ENCODE measurements at regions not wholly inside any gene's neighbourhood (a gene's known extent, or its start where the extent isn't known, plus 50 kb on each side); places are given as distances from the start of the nearest gene placed in this dataset.
"Not testable (repeated sequence)": the region's sequence is repeated elsewhere in the genome, so short reads cannot be mapped to it uniquely, and the experiment has no call there.

DNA sequence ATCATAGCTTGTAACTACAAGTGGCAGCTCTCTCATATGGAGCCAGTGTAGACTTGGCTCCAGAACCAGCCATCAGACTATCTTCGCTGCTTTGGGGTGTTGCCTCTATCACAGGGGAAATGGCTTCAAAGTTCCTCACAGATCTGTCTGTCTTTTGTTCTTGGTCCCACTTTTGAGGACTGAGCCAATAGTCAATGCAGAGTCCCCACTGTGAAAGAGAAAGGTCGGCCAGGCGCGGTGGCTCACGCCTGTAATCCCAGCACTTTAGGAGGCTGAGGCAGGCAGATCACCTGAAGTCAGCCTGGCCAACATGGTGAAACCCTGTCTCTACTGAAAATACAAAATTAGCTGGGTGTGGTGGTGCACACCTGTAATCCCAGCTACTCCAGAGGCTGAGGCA is 86.9 kb upstream of the FZD7 start:
- DNase-seq (ENCODE audit: low read depth in 2 of 2), result not testable (repeated sequence)

DNA sequence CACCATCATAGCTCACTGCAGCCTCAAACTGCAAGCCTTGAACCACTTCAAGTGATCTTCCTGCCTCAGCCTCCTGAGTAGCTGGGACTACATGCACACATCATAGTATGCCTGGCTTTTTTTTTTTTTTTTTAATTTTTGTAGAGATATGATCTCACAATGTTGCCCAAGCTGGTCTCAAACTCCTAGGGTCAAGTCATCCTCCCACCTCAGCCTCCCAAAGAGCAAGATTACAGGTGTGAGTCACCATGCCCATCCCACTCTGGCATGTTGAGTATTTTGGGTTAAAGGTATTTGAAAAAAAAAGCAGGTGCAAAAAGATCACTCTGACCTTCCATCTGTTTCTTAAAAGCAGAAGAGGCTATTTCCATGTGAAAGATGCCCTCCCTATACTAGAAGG is 86.4 kb upstream of the FZD7 start:
- DNase-seq (ENCODE audit: low read depth in 2 of 2), result no peak

DNA sequence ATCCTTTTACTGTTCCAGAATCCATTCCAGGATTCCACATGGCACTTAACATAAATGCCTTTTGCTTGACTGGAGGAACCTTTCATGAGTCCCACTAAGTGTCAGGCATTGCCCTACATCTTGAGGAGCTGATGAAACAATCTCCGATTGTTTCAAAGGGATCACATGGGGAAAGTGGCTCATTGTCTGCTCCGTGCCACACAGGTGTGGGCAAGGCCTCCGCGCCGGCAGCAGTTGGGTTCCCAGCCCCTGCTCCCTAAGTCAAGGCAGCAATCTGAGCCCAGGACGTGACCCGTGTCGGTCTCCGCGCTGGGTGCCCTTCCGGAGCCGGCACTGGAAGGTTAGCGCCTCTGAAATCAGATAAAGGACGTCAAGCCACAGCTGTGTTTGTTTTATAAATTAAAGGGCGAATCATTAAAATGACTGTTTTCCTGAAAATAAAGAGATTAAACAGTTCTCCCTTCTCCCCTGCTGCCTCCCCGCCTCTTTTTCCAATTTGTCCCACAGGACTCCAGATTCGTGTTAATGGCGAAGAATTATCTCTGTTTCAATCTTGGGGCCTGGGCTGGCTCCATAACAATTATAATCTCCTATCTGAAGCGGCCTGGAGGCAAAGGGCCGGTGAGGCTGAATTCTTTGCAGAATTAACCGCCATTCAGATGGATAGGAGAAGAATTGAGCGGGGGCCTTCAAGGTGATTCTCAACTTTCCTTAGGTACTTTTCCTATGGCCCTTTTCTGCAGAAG is 84.3 kb upstream of the FZD7 start:
- no peak for DNase-seq (ENCODE audit: low read depth in 2 of 2)

- no peak for DNase-seq (ENCODE audit: low read depth in 2 of 2)
Observed at GRCh38 chr2:201949927-201950246, 83.8 kb upstream of the FZD7 start.

GRCh38 chr2:201950606-201951005 is 83.0 kb upstream of the FZD7 start:
- DNase-seq (ENCODE audit: low read depth in 2 of 2), result no peak

- DNase-seq (ENCODE audit: low read depth in 2 of 2), result no peak
Observed at GRCh38 chr2:201952187-201952586, 81.5 kb upstream of the FZD7 start.

GRCh38 chr2:201953396-201953795 is 80.3 kb upstream of the FZD7 start:
- no peak for DNase-seq (ENCODE audit: low read depth in 2 of 2)

DNA sequence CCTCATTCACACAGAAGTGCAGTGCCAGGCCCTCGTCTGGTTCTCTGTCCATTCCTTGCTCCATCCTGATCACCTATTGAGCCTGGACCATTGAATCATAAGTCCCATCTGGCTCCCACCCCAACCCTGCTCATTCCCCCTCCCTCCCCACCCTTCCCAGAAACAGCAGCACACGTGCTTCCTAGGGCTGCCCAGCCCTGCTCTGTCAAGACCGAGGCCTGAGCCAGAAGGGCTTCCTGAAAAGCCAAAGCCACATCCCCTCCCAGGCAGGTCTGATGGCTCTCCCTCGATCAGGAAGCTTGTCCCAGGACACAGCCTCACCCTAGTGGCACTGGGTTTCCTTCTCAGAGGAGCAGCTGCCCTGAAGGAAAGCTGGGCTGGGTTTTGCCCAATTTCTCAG is 79.8 kb upstream of the FZD7 start:
- DNase-seq (ENCODE audit: low read depth in 2 of 2), result no peak

- no peak for DNase-seq (ENCODE audit: low read depth in 2 of 2)
Observed at GRCh38 chr2:201955231-201955630, 78.4 kb upstream of the FZD7 start.

- no peak for DNase-seq (ENCODE audit: low read depth in 2 of 2)
Observed at GRCh38 chr2:201955702-201956141, 77.9 kb upstream of the FZD7 start.

DNA sequence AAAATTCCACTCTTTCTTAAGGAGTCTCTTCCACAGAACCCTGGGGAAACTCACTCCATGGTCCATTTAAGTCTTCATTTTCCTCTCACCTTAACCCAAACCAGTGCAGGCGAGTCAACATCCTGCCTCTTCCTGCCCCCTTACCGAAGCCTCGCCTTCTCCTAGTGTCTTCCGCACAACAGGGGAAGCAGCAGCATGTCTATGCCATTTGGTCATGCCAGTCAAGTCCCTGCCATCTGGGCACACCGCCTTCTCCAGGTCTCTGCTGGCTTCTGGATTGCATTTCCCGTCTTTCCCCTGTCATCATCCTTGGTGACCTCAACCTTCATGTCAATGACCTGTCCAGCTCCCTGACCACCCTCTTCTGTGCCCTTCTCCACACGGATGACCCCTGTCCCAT is 77.3 kb upstream of the FZD7 start:
- no peak for DNase-seq (ENCODE audit: low read depth in 2 of 2)

GRCh38 chr2:201957091-201957490 is 76.6 kb upstream of the FZD7 start:
- DNase-seq (ENCODE audit: low read depth in 2 of 2), result no peak

DNA sequence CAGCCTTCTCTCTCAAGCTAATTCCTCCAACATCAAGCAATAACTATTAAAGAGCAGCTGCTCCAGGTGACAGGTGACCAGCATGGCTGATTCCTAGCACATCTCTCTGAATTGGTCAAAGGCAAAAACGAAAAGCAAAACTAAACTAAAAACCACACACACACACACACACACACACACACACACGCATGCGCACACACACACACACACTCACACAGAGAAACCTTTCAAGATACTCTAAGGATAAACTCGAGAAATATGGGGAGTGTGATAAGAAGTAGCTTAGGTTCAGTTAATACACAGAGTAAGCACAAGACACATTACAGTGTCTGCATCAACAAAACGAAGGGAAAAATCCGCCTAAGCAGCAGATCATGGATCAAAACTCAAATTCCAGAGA is 74.5 kb upstream of the FZD7 start:
- no peak for DNase-seq (ENCODE audit: low read depth in 2 of 2)

DNA sequence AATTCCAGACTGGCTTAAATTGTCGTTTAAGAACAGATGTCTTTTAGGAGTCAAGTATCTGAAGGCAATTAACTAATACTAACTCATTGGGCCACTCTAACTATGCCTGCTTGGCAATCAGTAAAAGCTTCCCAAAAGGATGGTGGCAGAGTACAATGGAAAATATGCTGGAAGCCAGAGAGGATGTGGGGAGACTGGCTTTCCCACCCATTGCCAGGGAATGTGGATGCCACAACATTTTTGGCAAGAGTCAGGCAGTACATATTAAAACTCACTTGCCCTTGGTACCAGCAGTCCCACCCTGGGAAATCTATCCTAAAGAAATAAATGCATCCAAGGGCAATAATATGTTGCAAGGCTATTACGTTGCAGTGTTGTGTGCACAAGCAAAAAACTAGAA is 74.0 kb upstream of the FZD7 start:
- no peak for DNase-seq (ENCODE audit: low read depth in 2 of 2)

- no peak for DNase-seq (ENCODE audit: low read depth in 2 of 2)
Observed at GRCh38 chr2:201960305-201960704, 73.3 kb upstream of the FZD7 start.

DNA sequence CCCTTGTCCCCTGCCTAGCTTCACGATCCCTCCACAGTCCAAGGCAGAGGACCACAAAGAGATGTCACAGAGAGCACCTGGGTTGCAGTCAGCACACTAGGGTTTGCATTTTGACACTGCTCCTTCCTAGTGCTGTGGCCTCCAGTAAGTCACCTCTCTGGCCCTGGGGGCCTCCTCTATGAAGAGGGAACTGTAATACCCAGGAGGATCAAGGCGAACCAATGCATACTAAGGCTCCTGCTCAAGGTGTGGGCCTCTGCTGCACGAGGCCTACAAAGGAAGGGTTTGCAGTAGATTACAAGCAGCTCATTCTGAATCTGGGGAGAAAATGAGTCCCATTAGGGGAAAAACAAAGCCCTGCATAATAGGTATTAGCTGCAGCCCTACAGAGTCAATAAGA is 72.3 kb upstream of the FZD7 start:
- no peak for DNase-seq (ENCODE audit: low read depth in 2 of 2)

GRCh38 chr2:201962774-201963562 is 70.7 kb upstream of the FZD7 start:
- DNase-seq (ENCODE audit: low read depth in 2 of 2), result no peak

DNA sequence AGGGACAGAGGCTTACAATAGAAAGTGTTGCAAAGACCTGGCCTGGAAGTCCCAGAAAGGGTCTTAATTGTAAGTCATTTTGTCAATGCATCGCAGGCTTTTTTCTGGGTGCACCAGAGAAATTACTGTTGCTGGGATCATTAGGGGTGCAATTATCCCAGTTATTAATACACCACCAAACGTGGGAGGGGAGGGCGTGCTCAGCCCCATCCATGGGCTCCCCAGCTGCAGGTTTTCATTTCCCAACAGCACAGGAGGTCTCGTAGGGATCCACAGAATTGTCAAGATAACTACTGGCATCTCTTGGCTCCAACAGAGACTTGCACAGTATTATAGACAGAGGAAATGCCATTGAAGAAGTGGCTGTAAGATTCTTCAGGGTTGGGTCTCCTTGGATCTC is 69.6 kb upstream of the FZD7 start:
- DNase-seq (ENCODE audit: low read depth in 2 of 2), result no peak

DNA sequence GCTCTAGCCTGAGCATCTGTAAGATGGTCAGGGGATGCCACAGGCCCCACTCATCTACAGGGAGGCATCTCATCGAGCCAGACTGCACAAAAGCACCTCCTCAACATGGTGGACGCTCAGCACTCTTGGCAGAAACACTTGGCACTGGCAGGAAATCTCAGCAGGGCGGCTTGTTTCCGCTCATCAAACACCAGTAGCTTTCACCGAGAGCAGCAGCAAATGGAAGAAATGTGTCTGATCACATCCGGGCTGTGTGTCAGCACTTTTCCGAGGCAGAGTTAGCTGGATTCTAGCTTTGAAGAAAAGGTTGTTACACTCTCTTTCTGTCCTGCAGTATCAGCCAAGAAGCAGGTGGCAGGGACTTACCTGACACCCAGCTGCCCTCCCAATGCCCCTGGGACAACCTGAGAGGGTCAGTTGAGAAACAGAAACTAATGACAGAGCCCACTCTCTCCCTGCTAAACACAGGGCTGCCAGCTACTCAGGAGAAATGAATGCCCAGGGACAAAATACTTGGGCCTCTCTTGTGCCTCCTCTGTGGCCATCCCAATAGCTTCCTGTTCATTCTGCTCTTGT is 68.9 kb upstream of the FZD7 start:
- DNase-seq (ENCODE audit: low read depth in 2 of 2), result peak in 1 of 2 donors; percentile 1

- DNase-seq (ENCODE audit: low read depth in 2 of 2), result no peak
Observed at GRCh38 chr2:201965550-201965949, 68.1 kb upstream of the FZD7 start.

DNA sequence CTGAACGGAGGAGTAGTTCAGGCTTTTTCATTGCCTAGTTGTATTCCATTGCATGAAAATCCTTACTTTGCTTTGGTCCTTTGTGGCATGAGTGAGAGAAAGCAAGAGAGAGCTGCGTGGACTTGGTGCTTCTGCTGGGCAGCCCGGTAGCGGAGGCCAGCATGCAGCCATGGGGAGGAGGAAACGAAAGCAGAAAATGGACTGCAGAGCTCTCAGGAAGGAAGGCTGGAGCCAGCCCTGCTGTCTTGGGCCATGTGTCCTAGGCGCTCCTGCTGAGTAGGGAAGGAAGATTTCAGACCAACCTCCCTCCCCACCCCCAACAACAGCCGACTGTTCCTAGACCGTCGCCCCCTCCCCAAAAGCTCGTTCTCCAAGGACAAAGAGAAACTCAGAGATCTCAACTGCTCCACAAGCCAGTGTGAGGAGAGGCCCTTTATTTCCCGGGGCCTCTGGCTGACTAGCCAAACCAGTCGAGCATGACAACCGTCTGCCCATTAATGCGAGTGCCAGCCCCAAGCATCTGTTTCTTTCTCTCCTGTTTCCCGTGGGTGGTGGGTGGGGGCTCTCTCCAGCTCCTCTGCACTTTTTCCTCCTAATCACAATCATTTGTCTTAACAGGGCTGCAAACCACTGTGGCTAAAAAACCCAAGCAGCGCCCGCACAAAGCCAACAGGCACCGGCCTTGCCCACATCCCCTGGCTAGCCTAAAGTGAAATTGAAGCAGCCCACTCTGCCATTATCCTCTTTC is 66.8 kb upstream of the FZD7 start:
- DNase-seq (ENCODE audit: low read depth in 2 of 2), result no peak

DNA sequence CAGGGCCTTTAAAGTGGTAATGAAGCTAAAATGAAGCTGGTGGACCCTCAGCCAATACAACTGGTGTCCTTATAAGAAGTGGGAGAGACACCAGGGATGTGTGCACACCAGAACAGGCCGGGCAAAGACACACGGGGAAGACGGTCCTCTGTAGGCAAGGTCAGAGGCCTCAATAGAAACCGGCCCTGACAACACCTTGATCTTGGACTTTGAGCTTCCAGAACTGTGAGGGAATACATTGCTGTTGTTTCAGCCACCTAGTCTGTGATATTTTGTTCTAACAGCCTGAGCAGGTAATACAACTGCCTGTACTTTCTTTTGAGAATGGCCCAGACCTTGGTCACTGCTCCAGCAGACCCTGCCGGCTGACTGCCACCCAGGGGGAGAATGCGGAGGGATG is 65.6 kb upstream of the FZD7 start:
- DNase-seq (ENCODE audit: low read depth in 2 of 2), result no peak
